Activated naive CD4-positive, alpha-beta T cell treated with anti-CD3 and anti-CD28 coated beads for 36 hours (primary cell): ENCODE measurements at regions not wholly inside any gene's neighbourhood (a gene's known extent, or its start where the extent isn't known, plus 50 kb on each side); places are given as distances from the start of the nearest gene placed in this dataset.

Experiments used
- CTCF ChIA-PET: fragments of 350-600 bp; sonication (Branson Sonifier 250); formaldehyde crosslinking; loops from one replicate; lab custom pipeline; 2021; ENCODE audit warnings: antibody characterized with exemption; lab: Charles Lee
- DNase-seq: peaks from one replicate; pipeline ENCODE4 v3.0.0-alpha.2; 2020
- H3K27ac Mint-ChIP-seq: one replicate; pipeline ENCODE4 v1.8.0; 2021; ENCODE audit warnings: mild to moderate bottlenecking, mixed read lengths
- H3K27me3 Mint-ChIP-seq: one replicate; pipeline ENCODE4 v1.8.0; 2021; ENCODE audit warnings: low read depth, mixed read lengths
- H3K36me3 Mint-ChIP-seq: one replicate; pipeline ENCODE4 v1.8.0; 2021; ENCODE audit warnings: low read depth, mixed read lengths
- H3K4me1 Mint-ChIP-seq: one replicate; pipeline ENCODE4 v1.8.0; 2021; ENCODE audit warnings: low read depth, mixed read lengths
- H3K4me3 Mint-ChIP-seq: one replicate; pipeline ENCODE4 v1.8.0; 2021; ENCODE audit warnings: mild to moderate bottlenecking, moderate library complexity, mixed read lengths
- H3K9me3 Mint-ChIP-seq: one replicate; pipeline ENCODE4 v1.8.0; 2021; ENCODE audit warnings: mixed read lengths
- intact Hi-C: fragments of 100-400 bp; cut with micrococcal nuclease; formaldehyde crosslinking; loops from one replicate; pipeline ENCODE4 v1.15.1; 2023

DNA sequence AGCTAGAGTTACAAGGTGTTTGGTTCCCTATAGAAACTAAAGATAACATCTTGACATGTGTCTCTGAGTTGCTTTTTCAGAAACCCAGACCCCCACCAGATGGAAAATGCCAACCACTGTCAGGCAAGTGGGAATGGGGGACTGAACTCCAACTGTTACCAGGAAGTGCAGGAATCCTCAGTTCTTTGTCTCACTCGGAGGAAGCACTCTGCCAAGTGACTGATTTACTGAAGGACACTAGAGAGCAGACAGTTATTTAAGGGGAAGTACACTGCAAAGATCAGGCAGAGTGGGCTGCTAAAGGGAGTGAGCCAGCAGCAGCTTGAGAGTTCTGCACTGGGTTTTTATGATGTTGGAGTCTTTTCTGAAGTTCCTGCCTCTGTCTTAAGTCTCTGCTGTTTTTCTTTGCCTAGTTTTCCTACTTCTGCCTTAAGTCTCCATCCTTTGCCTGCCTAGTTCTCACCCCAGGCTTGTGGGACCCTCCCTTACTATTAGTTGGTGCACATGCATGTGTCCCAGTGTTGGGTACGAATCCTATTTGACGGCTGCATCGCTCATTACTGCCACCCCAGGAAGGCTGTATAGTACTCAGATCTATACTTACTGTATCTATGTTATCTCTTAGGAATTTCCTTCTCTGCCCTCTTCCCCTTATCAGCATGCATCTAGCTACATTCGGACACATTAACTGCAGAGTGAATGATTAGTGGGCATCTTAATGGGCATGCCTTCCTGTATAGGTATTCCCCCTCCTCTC, 97.1 kb downstream of the TEX51 start:
- Mint-ChIP-seq H3K36me3 (no peaks in the 10 kb centered on the region), H3K9me3 (no peaks in the 10 kb centered on the region), H3K4me3 (no peak overlapping the region), H3K27ac (no peak overlapping the region), H3K27me3 (peaks cover 4% of the 10 kb centered on the region), H3K4me1 (no peaks in the 10 kb centered on the region)
- intact Hi-C loops: no loop called here
- CTCF ChIA-PET: interaction anchor here (1.7 kb wide), 1 partner anchor 24 kb away, joined by 4 read pairs; no protein-coding TSS in a partner anchor
- no peak for DNase-seq

GRCh38 chr2:126996378-126996699, 97.6 kb downstream of the TEX51 start:
- no peak for DNase-seq
- Mint-ChIP-seq H3K36me3 (no peaks in the 10 kb centered on the region), H3K4me3 (no peak overlapping the region), H3K9me3 (no peaks in the 10 kb centered on the region), H3K27me3 (peaks cover 4% of the 10 kb centered on the region), H3K27ac (no peak overlapping the region), H3K4me1 (no peaks in the 10 kb centered on the region)
- intact Hi-C loops: no loop called here
- CTCF ChIA-PET: interaction anchor here (1.7 kb wide), 1 partner anchor 24 kb away, joined by 4 read pairs; no protein-coding TSS in a partner anchor
